Stomach smooth muscle (tissue), 2 donors: ENCODE measurements at regions not wholly inside any gene's neighbourhood (a gene's known extent, or its start where the extent isn't known, plus 50 kb on each side); places are given as distances from the start of the nearest gene placed in this dataset.

Experiments used
- H3K27ac ChIP-seq: one replicate; pipeline ENCODE4 v1.7.0; 2013; ENCODE audit warnings: mild to moderate bottlenecking, low read length, inconsistent platforms
- H3K27me3 ChIP-seq, 2 donors: one replicate each; pipeline ENCODE4 v1.7.0; 2013; ENCODE audit warnings: low read length in 2 of 2; ENCODE audit not compliant: insufficient read depth in 2 of 2, control insufficient read depth in 1 of 2
- H3K36me3 ChIP-seq, 2 donors: one replicate each; pipeline ENCODE4 v1.7.0; 2013; ENCODE audit warnings: low read length in 2 of 2; ENCODE audit not compliant: control insufficient read depth in 2 of 2, insufficient read depth in 2 of 2
- H3K4me1 ChIP-seq: one replicate; pipeline ENCODE4 v1.7.0; 2013; ENCODE audit warnings: low read length; ENCODE audit not compliant: control insufficient read depth, insufficient read depth
- H3K4me3 ChIP-seq, 2 donors: one replicate each; pipeline ENCODE4 v1.7.0; 2013; ENCODE audit warnings: low read length in 2 of 2
- H3K9ac ChIP-seq, 2 donors: one replicate each; pipeline ENCODE4 v1.7.0; 2013; ENCODE audit warnings: low read length in 2 of 2, mild to moderate bottlenecking in 1 of 2
- H3K9me3 ChIP-seq, 2 donors: one replicate each; pipeline ENCODE4 v1.7.0; 2013; ENCODE audit warnings: low read length in 2 of 2; ENCODE audit not compliant: control insufficient read depth in 2 of 2
- donor health status: healthy.
- donor health status: Pancreatic carcinoma.

- Histone ChIP-seq H3K9me3 (no peaks in the 10 kb centered on the region), H3K9ac (no peak overlapping the region), H3K27ac (no peak overlapping the region), H3K36me3 (no peaks in the 10 kb centered on the region), H3K27me3 (no peaks in the 10 kb centered on the region), H3K4me1 (no peaks in the 10 kb centered on the region), H3K4me3 (no peak overlapping the region)
Observed at GRCh38 chr9:107547303-107547702, 57.7 kb upstream of the KLF4 start.

DNA sequence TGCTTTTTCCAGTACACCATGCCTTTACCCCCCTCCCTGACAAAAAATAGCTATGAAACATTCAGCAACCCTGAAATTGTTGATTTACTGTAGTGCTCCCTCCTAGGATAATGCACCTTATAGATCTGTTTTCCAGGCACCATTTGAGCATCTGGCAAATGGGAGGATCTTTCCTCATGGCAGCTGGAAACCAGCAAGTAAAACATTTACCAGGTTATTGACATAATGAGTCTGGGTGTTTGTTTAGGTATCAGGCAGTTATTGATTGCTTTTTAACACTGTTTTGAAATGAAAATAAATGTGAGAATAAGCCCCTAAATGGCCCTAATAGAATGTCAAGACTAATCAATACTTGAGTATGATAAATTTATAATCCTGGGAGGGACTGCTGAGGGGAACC is 57.3 kb upstream of the KLF4 start:
- Histone ChIP-seq H3K36me3 (no peaks in the 10 kb centered on the region), H3K4me1 (no peaks in the 10 kb centered on the region), H3K9me3 (no peaks in the 10 kb centered on the region), H3K27ac (no peak overlapping the region), H3K9ac (no peak overlapping the region), H3K27me3 (no peaks in the 10 kb centered on the region), H3K4me3 (no peak overlapping the region)

- Histone ChIP-seq H3K4me3 (no peak overlapping the region), H3K36me3 (no peaks in the 10 kb centered on the region), H3K27ac (no peak overlapping the region), H3K27me3 (no peaks in the 10 kb centered on the region), H3K9me3 (no peaks in the 10 kb centered on the region), H3K9ac (no peak overlapping the region), H3K4me1 (no peaks in the 10 kb centered on the region)
Observed at GRCh38 chr9:107545036-107545435, 55.5 kb upstream of the KLF4 start.

- Histone ChIP-seq H3K9me3 (no peaks in the 10 kb centered on the region), H3K9ac (no peak overlapping the region), H3K4me3 (no peak overlapping the region), H3K36me3 (no peaks in the 10 kb centered on the region), H3K27me3 (no peaks in the 10 kb centered on the region), H3K27ac (no peak overlapping the region), H3K4me1 (no peaks in the 10 kb centered on the region)
Observed at GRCh38 chr9:107542411-107543157, 53.0 kb upstream of the KLF4 start.

DNA sequence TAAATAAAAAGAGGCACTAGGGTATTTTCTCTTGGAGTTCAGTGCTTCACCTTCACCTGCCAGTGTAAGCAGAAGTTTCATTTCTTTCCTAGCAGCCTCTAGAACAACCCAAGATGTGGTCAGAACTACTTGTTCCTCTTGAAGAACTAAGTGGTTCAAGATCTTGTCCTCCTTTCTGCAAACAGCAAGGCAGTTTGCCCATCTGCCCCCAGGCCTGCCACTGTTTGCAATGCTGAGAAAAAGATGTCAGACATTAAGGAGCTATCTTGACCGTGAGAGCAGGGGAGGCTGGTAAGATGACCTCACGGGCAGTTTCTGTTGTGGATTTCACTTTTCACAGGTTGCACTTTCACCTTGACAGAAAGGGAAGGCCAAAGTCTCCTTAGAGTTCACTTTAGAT is 52.0 kb upstream of the KLF4 start:
- no peak overlapping the region for H3K4me3 ChIP-seq
- no peak overlapping the region for H3K27ac ChIP-seq
- no peaks in the 10 kb centered on the region for H3K27me3 ChIP-seq
- H3K4me1 ChIP-seq, result no peaks in the 10 kb centered on the region
- H3K36me3 ChIP-seq, result no peaks in the 10 kb centered on the region
- no peaks in the 10 kb centered on the region for H3K9me3 ChIP-seq
- no peak overlapping the region for H3K9ac ChIP-seq

GRCh38 chr9:107540164-107540561 is 50.6 kb upstream of the KLF4 start:
- H3K4me3 ChIP-seq, result no peak overlapping the region
- no peak overlapping the region for H3K27ac ChIP-seq
- H3K9me3 ChIP-seq, result no peaks in the 10 kb centered on the region
- no peak overlapping the region for H3K9ac ChIP-seq
- H3K27me3 ChIP-seq, result no peaks in the 10 kb centered on the region
- no peaks in the 10 kb centered on the region for H3K36me3 ChIP-seq
- no peaks in the 10 kb centered on the region for H3K4me1 ChIP-seq

- H3K27me3 ChIP-seq, result no peaks in the 10 kb centered on the region
- H3K27ac ChIP-seq, result no peak overlapping the region
- H3K4me1 ChIP-seq, result no peaks in the 10 kb centered on the region
- no peaks in the 10 kb centered on the region for H3K36me3 ChIP-seq
- H3K9ac ChIP-seq, result no peak overlapping the region
- no peaks in the 10 kb centered on the region for H3K9me3 ChIP-seq
- H3K4me3 ChIP-seq, result no peak overlapping the region
Observed at GRCh38 chr9:107539427-107540163, 50.0 kb upstream of the KLF4 start.
